ENCODE measurements at regions not wholly inside any gene's neighbourhood (a gene's known extent, or its start where the extent isn't known, plus 50 kb on each side); places are given as distances from the start of the nearest gene placed in this dataset.

DNA sequence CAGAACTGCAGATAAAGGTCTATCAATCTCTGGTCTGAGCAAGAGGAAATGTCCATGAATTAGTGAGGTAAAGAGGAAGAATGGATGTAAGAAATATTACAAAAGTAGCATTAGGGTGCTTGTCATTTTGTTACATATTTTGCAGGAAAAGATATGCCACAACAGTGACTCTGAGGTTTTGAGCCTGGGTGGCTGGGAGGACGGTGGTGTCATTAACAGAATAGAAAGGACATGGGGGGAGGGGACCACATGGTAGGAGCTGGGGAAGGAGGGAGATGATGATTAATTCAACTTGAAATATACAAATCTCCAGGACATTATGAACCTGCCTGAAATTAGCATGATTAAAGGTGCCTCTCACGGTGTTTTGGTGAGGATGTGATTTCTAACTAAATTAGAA, 245.5 kb upstream of the MDFIC2 start:
- H3K79me2 ChIP-seq (replicated peaks; ENCODE audit: insufficient read depth, low read length): no peaks in the 10 kb centered on the region
- no peak overlapping the region for H3K4me2 ChIP-seq (ENCODE audit: low read length)

DNA sequence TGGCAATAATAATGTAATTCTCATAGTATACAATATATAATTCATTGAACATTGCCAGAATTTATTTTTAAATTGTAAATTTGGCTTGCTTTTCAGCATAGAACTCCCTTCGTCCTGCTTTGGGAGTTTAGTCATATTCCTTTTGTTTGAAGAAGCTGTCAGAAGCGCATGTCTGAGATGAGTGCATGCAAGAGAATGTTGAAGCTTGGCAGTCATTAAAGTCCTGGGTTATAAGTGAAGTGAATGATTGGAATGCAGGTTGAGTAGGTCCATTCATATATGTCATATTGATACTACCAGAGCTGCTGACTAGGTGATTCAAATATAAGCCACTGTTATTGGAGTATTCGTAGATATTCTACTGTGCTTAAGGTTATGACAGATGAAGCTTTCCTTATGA, 243.6 kb upstream of the MDFIC2 start:
- Histone ChIP-seq H4K20me1 (ENCODE audit: insufficient read depth) (no peaks in the 10 kb centered on the region), H3F3A (ENCODE audit: insufficient read depth, low read length, poor library complexity, severe bottlenecking) (no peaks in the 10 kb centered on the region), H3K27me3 (ENCODE audit: insufficient read depth, low read depth, low read length) (no peaks in the 10 kb centered on the region), H3K9me3 (ENCODE audit: low read length) (no peaks in the 10 kb centered on the region), H2AFZ (ENCODE audit: low read depth, low read length) (no peak overlapping the region), H3K79me2 (replicated peaks; ENCODE audit: insufficient read depth, low read length) (no peaks in the 10 kb centered on the region), H3K4me2 (ENCODE audit: low read length) (no peak overlapping the region), H3K4me3 (ENCODE audit: low read length) (no peak overlapping the region), H3K9me2 (ENCODE audit: insufficient read depth, low read length) (no peaks in the 10 kb centered on the region), H3K36me3 (ENCODE audit: insufficient read depth, low read length) (no peaks in the 10 kb centered on the region), H3K27ac (ENCODE audit: low read length) (no peak overlapping the region), H3K9ac (ENCODE audit: low read length) (no peak overlapping the region)
- TF ChIP-seq RAD21 (conservative IDR thresholded peaks at IDR 0.05): no peak
- peak; percentile 53 for TF ChIP-seq EP300 (conservative IDR thresholded peaks at IDR 0.05; ENCODE audit: poor library complexity, severe bottlenecking)

More for the DNA sequence above, 245.5 kb upstream of the MDFIC2 start:
- Histone ChIP-seq H3F3A (ENCODE audit: insufficient read depth, low read length, poor library complexity, severe bottlenecking) (no peaks in the 10 kb centered on the region), H3K4me3 (ENCODE audit: low read length) (no peak overlapping the region), H4K20me1 (ENCODE audit: insufficient read depth) (no peaks in the 10 kb centered on the region), H3K27ac (ENCODE audit: low read length) (no peak overlapping the region), H3K9ac (ENCODE audit: low read length) (no peak overlapping the region), H3K36me3 (ENCODE audit: insufficient read depth, low read length) (no peaks in the 10 kb centered on the region), H3K9me3 (ENCODE audit: low read length) (no peaks in the 10 kb centered on the region), H3K27me3 (ENCODE audit: insufficient read depth, low read depth, low read length) (no peaks in the 10 kb centered on the region), H3K9me2 (ENCODE audit: insufficient read depth, low read length) (no peaks in the 10 kb centered on the region), H2AFZ (ENCODE audit: low read depth, low read length) (no peak overlapping the region)
- no peak for TF ChIP-seq SMC3 (conservative IDR thresholded peaks at IDR 0.05; ENCODE audit: poor library complexity)
- TF ChIP-seq MXI1 (conservative IDR thresholded peaks at IDR 0.05; ENCODE audit: poor library complexity, severe bottlenecking): no peak
- TF ChIP-seq, protein P1, sequence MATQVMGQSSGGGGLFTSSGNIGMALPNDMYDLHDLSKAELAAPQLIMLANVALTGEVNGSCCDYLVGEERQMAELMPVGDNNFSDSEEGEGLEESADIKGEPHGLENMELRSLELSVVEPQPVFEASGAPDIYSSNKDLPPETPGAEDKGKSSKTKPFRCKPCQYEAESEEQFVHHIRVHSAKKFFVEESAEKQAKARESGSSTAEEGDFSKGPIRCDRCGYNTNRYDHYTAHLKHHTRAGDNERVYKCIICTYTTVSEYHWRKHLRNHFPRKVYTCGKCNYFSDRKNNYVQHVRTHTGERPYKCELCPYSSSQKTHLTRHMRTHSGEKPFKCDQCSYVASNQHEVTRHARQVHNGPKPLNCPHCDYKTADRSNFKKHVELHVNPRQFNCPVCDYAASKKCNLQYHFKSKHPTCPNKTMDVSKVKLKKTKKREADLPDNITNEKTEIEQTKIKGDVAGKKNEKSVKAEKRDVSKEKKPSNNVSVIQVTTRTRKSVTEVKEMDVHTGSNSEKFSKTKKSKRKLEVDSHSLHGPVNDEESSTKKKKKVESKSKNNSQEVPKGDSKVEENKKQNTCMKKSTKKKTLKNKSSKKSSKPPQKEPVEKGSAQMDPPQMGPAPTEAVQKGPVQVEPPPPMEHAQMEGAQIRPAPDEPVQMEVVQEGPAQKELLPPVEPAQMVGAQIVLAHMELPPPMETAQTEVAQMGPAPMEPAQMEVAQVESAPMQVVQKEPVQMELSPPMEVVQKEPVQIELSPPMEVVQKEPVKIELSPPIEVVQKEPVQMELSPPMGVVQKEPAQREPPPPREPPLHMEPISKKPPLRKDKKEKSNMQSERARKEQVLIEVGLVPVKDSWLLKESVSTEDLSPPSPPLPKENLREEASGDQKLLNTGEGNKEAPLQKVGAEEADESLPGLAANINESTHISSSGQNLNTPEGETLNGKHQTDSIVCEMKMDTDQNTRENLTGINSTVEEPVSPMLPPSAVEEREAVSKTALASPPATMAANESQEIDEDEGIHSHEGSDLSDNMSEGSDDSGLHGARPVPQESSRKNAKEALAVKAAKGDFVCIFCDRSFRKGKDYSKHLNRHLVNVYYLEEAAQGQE (IDR thresholded peaks at IDR 0.05; ENCODE audit: borderline replicate concordance): no peak
- TF ChIP-seq, protein P2, sequence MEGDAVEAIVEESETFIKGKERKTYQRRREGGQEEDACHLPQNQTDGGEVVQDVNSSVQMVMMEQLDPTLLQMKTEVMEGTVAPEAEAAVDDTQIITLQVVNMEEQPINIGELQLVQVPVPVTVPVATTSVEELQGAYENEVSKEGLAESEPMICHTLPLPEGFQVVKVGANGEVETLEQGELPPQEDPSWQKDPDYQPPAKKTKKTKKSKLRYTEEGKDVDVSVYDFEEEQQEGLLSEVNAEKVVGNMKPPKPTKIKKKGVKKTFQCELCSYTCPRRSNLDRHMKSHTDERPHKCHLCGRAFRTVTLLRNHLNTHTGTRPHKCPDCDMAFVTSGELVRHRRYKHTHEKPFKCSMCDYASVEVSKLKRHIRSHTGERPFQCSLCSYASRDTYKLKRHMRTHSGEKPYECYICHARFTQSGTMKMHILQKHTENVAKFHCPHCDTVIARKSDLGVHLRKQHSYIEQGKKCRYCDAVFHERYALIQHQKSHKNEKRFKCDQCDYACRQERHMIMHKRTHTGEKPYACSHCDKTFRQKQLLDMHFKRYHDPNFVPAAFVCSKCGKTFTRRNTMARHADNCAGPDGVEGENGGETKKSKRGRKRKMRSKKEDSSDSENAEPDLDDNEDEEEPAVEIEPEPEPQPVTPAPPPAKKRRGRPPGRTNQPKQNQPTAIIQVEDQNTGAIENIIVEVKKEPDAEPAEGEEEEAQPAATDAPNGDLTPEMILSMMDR (IDR thresholded peaks at IDR 0.05; ENCODE audit: poor library complexity, severe bottlenecking): no peak
- no peak for TF ChIP-seq EZH2 (IDR thresholded peaks at IDR 0.05; ENCODE audit: borderline replicate concordance, insufficient read depth, low read length, poor library complexity, severe bottlenecking)
- TF ChIP-seq TAF1 (IDR thresholded peaks at IDR 0.05; ENCODE audit: low read depth): no peak
- TF ChIP-seq EP300 (conservative IDR thresholded peaks at IDR 0.05; ENCODE audit: poor library complexity, severe bottlenecking): no peak
- no peak for TF ChIP-seq POLR2AphosphoS5 (IDR thresholded peaks at IDR 0.05)
- no peak for TF ChIP-seq RAD21 (conservative IDR thresholded peaks at IDR 0.05)

DNA sequence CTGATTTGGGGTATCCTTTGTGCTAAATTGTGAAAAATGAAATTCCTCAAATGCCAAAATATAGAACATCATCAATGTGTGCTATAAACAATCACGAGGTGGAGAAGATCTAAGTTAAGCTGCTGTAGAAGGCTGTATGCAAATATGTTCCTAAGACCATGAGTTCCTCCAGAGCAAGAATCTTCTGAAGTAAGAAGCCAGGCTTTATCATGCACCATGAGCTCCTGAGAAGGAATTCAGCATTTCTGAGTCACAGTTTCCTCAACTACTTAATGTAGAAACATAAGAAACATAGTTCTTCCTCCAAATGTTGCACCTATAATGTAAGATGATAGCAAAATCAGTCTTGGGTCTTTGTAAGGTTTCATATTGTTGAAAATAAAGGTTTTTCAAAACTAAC, 241.7 kb upstream of the MDFIC2 start:
- Histone ChIP-seq H3K9me2 (ENCODE audit: insufficient read depth, low read length) (no peaks in the 10 kb centered on the region), H3K27me3 (ENCODE audit: insufficient read depth, low read depth, low read length) (no peaks in the 10 kb centered on the region), H3F3A (ENCODE audit: insufficient read depth, low read length, poor library complexity, severe bottlenecking) (no peaks in the 10 kb centered on the region), H3K4me3 (ENCODE audit: low read length) (no peak overlapping the region), H3K36me3 (ENCODE audit: insufficient read depth, low read length) (no peaks in the 10 kb centered on the region), H3K79me2 (replicated peaks; ENCODE audit: insufficient read depth, low read length) (no peaks in the 10 kb centered on the region), H2AFZ (ENCODE audit: low read depth, low read length) (no peak overlapping the region), H3K4me2 (ENCODE audit: low read length) (no peak overlapping the region), H3K9ac (ENCODE audit: low read length) (no peak overlapping the region), H4K20me1 (ENCODE audit: insufficient read depth) (no peaks in the 10 kb centered on the region), H3K27ac (ENCODE audit: low read length) (no peak overlapping the region), H3K9me3 (ENCODE audit: low read length) (no peaks in the 10 kb centered on the region)
- TF ChIP-seq MXI1 (conservative IDR thresholded peaks at IDR 0.05; ENCODE audit: poor library complexity, severe bottlenecking) (no peak), TAF1 (IDR thresholded peaks at IDR 0.05; ENCODE audit: low read depth) (no peak), RAD21 (conservative IDR thresholded peaks at IDR 0.05) (no peak), SMC3 (conservative IDR thresholded peaks at IDR 0.05; ENCODE audit: poor library complexity) (no peak), EZH2 (IDR thresholded peaks at IDR 0.05; ENCODE audit: borderline replicate concordance, insufficient read depth, low read length, poor library complexity, severe bottlenecking) (no peak), EP300 (conservative IDR thresholded peaks at IDR 0.05; ENCODE audit: poor library complexity, severe bottlenecking) (no peak)
- TF ChIP-seq, protein P2 (IDR thresholded peaks at IDR 0.05; ENCODE audit: poor library complexity, severe bottlenecking): no peak
- TF ChIP-seq, protein P1 (IDR thresholded peaks at IDR 0.05; ENCODE audit: borderline replicate concordance): no peak

Data from neural cell (in vitro differentiated cells).